ENCODE measurements at regions not wholly inside any gene's neighbourhood (a gene's known extent, or its start where the extent isn't known, plus 50 kb on each side); places are given as distances from the start of the nearest gene placed in this dataset.

DNA sequence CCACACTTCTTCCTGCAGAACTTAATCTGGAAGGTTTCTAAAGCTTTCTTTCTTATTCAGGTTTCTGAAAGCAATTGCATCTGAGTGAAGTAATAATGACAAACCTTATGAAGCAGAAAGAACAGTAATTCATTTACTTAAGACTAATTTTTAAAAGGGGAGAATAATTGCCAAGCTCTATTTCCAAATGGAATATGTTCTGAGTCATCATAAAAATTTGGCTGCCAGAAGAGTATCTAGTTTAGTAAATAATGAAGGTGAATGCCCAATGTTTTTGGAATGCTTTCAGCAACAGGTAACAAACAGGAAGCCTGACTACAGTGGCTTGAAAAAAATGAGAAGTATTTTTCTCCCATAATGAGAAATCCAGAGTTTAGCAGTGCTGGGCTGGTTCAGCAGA lies 227.3 kb upstream of the TET2 start:
- H3K36me3 ChIP-seq (replicated peaks in 1 of 2; ENCODE audit: control extremely low read depth in 1 of 2, control insufficient read depth in 1 of 2, extremely low read depth in 1 of 2, insufficient read depth in 2 of 2, low read length in 1 of 2) = no peaks in the 10 kb centered on the region
- H3K4me2 ChIP-seq (replicated peaks; ENCODE audit: low read depth, low read length, poor library complexity, severe bottlenecking) = no peak overlapping the region
- Mint-ChIP-seq H3K27me3 (no peaks in the 10 kb centered on the region), H3K27ac (no peak overlapping the region), H3K4me3 (no peak overlapping the region), H3K9me3 (ENCODE audit: insufficient read depth) (no peaks in the 10 kb centered on the region), H3K4me1 (no peaks in the 10 kb centered on the region)
- intact Hi-C loops (cut with micrococcal nuclease) = no loop called here
- H3K9me3 ChIP-seq (ENCODE audit: control extremely low read depth in 1 of 3, control insufficient read depth in 2 of 3, insufficient read depth in 1 of 3, low read length in 2 of 3) = no peaks in the 10 kb centered on the region
- no peaks in the 10 kb centered on the region for H3K27me3 ChIP-seq (replicated peaks in 1 of 4; ENCODE audit: control extremely low read depth in 1 of 4, control insufficient read depth in 3 of 4, insufficient read depth in 4 of 4, low read length in 3 of 4)
- no peak for DNase-seq
- no peaks in the 10 kb centered on the region for H3K79me2 ChIP-seq (ENCODE audit: control insufficient read depth, insufficient read depth, low read length)
- no peak for TF ChIP-seq EZH2 (IDR thresholded peaks at IDR 0.05; ENCODE audit: borderline replicate concordance, insufficient read depth, low read depth, low read length, poor library complexity, severe bottlenecking)
- TF ChIP-seq, protein P1, sequence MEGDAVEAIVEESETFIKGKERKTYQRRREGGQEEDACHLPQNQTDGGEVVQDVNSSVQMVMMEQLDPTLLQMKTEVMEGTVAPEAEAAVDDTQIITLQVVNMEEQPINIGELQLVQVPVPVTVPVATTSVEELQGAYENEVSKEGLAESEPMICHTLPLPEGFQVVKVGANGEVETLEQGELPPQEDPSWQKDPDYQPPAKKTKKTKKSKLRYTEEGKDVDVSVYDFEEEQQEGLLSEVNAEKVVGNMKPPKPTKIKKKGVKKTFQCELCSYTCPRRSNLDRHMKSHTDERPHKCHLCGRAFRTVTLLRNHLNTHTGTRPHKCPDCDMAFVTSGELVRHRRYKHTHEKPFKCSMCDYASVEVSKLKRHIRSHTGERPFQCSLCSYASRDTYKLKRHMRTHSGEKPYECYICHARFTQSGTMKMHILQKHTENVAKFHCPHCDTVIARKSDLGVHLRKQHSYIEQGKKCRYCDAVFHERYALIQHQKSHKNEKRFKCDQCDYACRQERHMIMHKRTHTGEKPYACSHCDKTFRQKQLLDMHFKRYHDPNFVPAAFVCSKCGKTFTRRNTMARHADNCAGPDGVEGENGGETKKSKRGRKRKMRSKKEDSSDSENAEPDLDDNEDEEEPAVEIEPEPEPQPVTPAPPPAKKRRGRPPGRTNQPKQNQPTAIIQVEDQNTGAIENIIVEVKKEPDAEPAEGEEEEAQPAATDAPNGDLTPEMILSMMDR (IDR thresholded peaks at IDR 0.05) = no peak
- no peaks in the 10 kb centered on the region for H4K20me1 ChIP-seq (ENCODE audit: control insufficient read depth, insufficient read depth, low read length, poor library complexity, severe bottlenecking)
- H3K9ac ChIP-seq (ENCODE audit: low read length) = no peak overlapping the region
- H3K4me1 ChIP-seq (ENCODE audit: control insufficient read depth in 2 of 2, insufficient read depth in 2 of 2, low read length in 2 of 2) = no peaks in the 10 kb centered on the region
- no peak overlapping the region for H3K27ac ChIP-seq (ENCODE audit: low read length in 2 of 2)
- ChIA-PET CTCF (no interaction called here), POLR2A (no interaction called here)
- no peak overlapping the region for H3K4me3 ChIP-seq (ENCODE audit: control extremely low read depth in 1 of 5, extremely low read depth in 1 of 5, insufficient read depth in 1 of 5, low read depth in 2 of 5, low read length in 4 of 5)
- no peak for ATAC-seq (ENCODE audit: low read depth)
- H2AFZ ChIP-seq (ENCODE audit: insufficient read depth, low read depth, low read length, poor library complexity, severe bottlenecking) = no peak overlapping the region

DNA sequence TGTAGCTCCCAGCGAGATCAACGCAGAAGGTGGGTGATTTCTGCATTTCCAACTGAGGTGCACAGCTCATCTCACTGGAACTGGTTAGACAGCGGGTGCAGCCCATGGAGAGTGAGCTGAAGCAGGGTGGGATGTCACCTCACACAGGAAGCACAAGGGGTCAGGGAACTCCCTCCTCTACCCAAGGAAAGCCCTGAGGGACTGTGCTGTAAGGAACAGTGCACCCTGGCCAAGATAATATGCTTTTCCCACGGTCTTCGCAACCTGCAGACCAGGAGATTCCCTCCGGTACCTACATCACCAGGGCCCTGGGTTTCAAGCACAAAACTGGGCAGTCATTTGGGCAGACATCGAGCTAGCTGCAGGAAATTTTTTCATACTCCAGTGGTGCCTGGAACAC lies 216.4 kb upstream of the TET2 start:
- WGBS (ENCODE audit: insufficient coverage) = 92% methylated on average over 7 of the region's 7 CpGs
- intact Hi-C loops (cut with micrococcal nuclease) = loop anchor here (2.0 to 10.0 kb wide), 2 partner anchors 215 to 785 kb away; partner anchors contain the start of gene TET2
- H3K4me1 Mint-ChIP-seq = peaks cover 23% of the 10 kb centered on the region

More for the DNA sequence above, 216.4 kb upstream of the TET2 start:
- Histone ChIP-seq H3K4me1 (ENCODE audit: control insufficient read depth in 2 of 2, insufficient read depth in 2 of 2, low read length in 2 of 2) (peaks cover 13 to 20% of the 10 kb centered on the region in 2 donors), H3K4me2 (replicated peaks; ENCODE audit: low read depth, low read length, poor library complexity, severe bottlenecking) (peak overlapping the region; percentile 46), H3K79me2 (ENCODE audit: control insufficient read depth, insufficient read depth, low read length) (no peaks in the 10 kb centered on the region), H4K20me1 (ENCODE audit: control insufficient read depth, insufficient read depth, low read length, poor library complexity, severe bottlenecking) (no peaks in the 10 kb centered on the region), H3K36me3 (replicated peaks in 1 of 2; ENCODE audit: control extremely low read depth in 1 of 2, control insufficient read depth in 1 of 2, extremely low read depth in 1 of 2, insufficient read depth in 2 of 2, low read length in 1 of 2) (no peaks in the 10 kb centered on the region), H3K9ac (ENCODE audit: low read length) (peak overlapping the region; percentile 17), H2AFZ (ENCODE audit: insufficient read depth, low read depth, low read length, poor library complexity, severe bottlenecking) (peak overlapping the region; percentile 74), H3K27me3 (replicated peaks in 1 of 4; ENCODE audit: control extremely low read depth in 1 of 4, control insufficient read depth in 3 of 4, insufficient read depth in 4 of 4, low read length in 3 of 4) (no peaks in the 10 kb centered on the region), H3K9me3 (ENCODE audit: control extremely low read depth in 1 of 3, control insufficient read depth in 2 of 3, insufficient read depth in 1 of 3, low read length in 2 of 3) (peaks cover 0 to 6% (median 0%) of the 10 kb centered on the region in 3 donors), H3K27ac (ENCODE audit: low read length in 2 of 2) (no peak overlapping the region), H3K4me3 (ENCODE audit: control extremely low read depth in 1 of 5, extremely low read depth in 1 of 5, insufficient read depth in 1 of 5, low read depth in 2 of 5, low read length in 4 of 5) (peak overlapping the region in 1 of 5 experiments; percentile 6)
- Mint-ChIP-seq H3K9me3 (ENCODE audit: insufficient read depth) (peaks cover 8% of the 10 kb centered on the region), H3K27ac (peak overlapping the region; percentile 69), H3K27me3 (no peaks in the 10 kb centered on the region), H3K4me3 (peak overlapping the region; percentile 37)
- ChIA-PET CTCF (interaction anchor here (0.6 to 1.9 kb wide), 7 partner anchors 11 to 785 kb away, joined by 3 to 12 read pairs (median 3); partner anchors contain the start of gene PPA2), POLR2A (no interaction called here)
- TF ChIP-seq EZH2 (IDR thresholded peaks at IDR 0.05; ENCODE audit: borderline replicate concordance, insufficient read depth, low read depth, low read length, poor library complexity, severe bottlenecking) = no peak
- TF ChIP-seq, protein P1 (IDR thresholded peaks at IDR 0.05) = no peak
- DNase-seq = peak; percentile 5
- no peak for ATAC-seq (ENCODE audit: low read depth)
